ELR (cell line): ENCODE measurements at regions not wholly inside any gene's neighbourhood (a gene's known extent, or its start where the extent isn't known, plus 50 kb on each side); places are given as distances from the start of the nearest gene placed in this dataset.
"Not testable (repeated sequence)": the region's sequence is repeated elsewhere in the genome, so short reads cannot be mapped to it uniquely, and the experiment has no call there.

Source experiments
- DNase-seq: peaks from one replicate; pipeline ENCODE4 v3.0.0-alpha.2; 2015; ENCODE audit warnings: low read depth

GRCh38 chr2:21966139-21966538 is 842.4 kb downstream of the TDRD15 start:
- DNase-seq, result peak; percentile 8

- no peak for DNase-seq
These were observed 847.2 kb downstream of the TDRD15 start for GRCh38 chr2:21970971-21971370.

GRCh38 chr2:21972586-21972985 is 848.8 kb downstream of the TDRD15 start:
- DNase-seq, result no peak

- peak; percentile 7 for DNase-seq
These were observed 857.4 kb downstream of the TDRD15 start for GRCh38 chr2:21981127-21981526.

GRCh38 chr2:21993002-21993401 is 869.2 kb downstream of the TDRD15 start:
- DNase-seq, result no peak

- DNase-seq, result no peak
These were observed 872.6 kb downstream of the TDRD15 start for GRCh38 chr2:21996339-21996738.

- DNase-seq, result no peak
These were observed 875.8 kb downstream of the TDRD15 start for GRCh38 chr2:21999522-21999921.

GRCh38 chr2:22002066-22002465 is 878.3 kb downstream of the TDRD15 start:
- DNase-seq, result peak; percentile 0

GRCh38 chr2:22003270-22003669 is 879.5 kb downstream of the TDRD15 start:
- DNase-seq, result no peak

- DNase-seq, result no peak
These were observed 887.3 kb downstream of the TDRD15 start for GRCh38 chr2:22011048-22011447.

GRCh38 chr2:22020091-22020742 is 896.4 kb downstream of the TDRD15 start:
- no peak for DNase-seq

GRCh38 chr2:22027345-22028005 is 903.7 kb downstream of the TDRD15 start:
- no peak for DNase-seq

- no peak for DNase-seq
These were observed 911.6 kb downstream of the TDRD15 start for GRCh38 chr2:22035361-22035830.

- no peak for DNase-seq
These were observed 913.5 kb downstream of the TDRD15 start for GRCh38 chr2:22037274-22037673.

GRCh38 chr2:22043784-22044183 is 920.0 kb downstream of the TDRD15 start:
- no peak for DNase-seq

GRCh38 chr2:22055784-22056620 is 932.2 kb downstream of the TDRD15 start:
- DNase-seq, result no peak

GRCh38 chr2:22056621-22057132 is 932.9 kb downstream of the TDRD15 start:
- no peak for DNase-seq

- DNase-seq, result no peak
These were observed 938.9 kb downstream of the TDRD15 start for GRCh38 chr2:22062679-22063078.

- no peak for DNase-seq
These were observed 952.7 kb downstream of the TDRD15 start for GRCh38 chr2:22076454-22076853.

- DNase-seq, result no peak
These were observed 954.9 kb downstream of the TDRD15 start for GRCh38 chr2:22078701-22079100.

- DNase-seq, result no peak
These were observed 955.8 kb downstream of the TDRD15 start for GRCh38 chr2:22079583-22079982.

- DNase-seq, result no peak
These were observed 963.0 kb downstream of the TDRD15 start for GRCh38 chr2:22086726-22087125.

GRCh38 chr2:22103617-22104016 is 979.8 kb downstream of the TDRD15 start:
- not testable (repeated sequence) for DNase-seq
